GM20000 (cell line): ENCODE measurements at regions not wholly inside any gene's neighbourhood (a gene's known extent, or its start where the extent isn't known, plus 50 kb on each side); places are given as distances from the start of the nearest gene placed in this dataset.

ENCODE experiments used
- DNase-seq: peaks from one replicate; pipeline ENCODE4 v3.0.0; 2012; ENCODE audit warnings: low spot score
- CTCF ChIP-seq: IDR thresholded peaks from 2 replicates; pipeline ENCODE4 v1.5.1; 2012; ENCODE audit warnings: mild to moderate bottlenecking, control low read depth; ENCODE audit errors: extremely low read depth, missing control alignments

GRCh38 chr6:4564801-4565271 is 211.4 kb upstream of the CDYL start:
- no peak for TF ChIP-seq CTCF
- no peak for DNase-seq

DNA sequence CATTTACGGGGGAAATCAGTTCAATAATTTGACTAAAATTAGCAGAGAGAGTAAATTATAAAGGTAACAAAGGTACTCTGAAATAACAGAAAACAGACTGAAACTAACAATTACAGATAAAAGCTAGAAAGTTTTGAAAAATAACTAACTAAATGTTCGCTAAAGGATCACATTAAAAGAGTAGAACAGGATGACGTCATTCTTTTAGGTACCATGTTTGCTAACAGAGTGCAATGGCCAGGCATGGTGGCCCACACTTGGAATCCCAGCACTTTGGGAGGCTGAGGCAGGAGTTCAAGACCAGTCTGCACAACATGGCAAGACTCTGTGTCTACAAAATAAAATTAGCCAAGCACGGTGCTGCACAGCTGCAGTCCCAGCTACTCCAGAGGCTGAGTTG is 212.3 kb upstream of the CDYL start:
- TF ChIP-seq CTCF: no peak

DNA sequence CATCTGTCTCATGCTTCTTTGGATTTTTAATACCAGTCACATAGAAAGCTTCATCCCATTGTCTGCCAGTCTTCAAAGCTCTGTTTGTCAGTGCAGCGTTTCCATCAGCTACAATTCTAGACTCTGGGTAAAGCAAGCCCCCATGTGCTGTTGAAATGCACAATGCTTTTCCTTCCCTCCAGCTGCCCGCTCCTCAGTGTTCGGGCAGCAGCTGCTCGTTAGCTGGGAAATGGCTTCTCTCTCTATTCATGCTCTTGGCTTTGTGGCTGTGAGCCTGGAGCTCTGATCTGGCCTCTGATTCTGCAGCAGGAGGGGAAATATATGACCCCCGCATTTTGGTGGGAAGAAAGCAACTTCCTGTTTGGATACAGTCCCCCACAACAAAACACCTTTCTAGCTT is 213.0 kb upstream of the CDYL start:
- TF ChIP-seq CTCF: no peak
- DNase-seq: no peak

More for the DNA sequence above, 212.3 kb upstream of the CDYL start:
- no peak for DNase-seq

DNA sequence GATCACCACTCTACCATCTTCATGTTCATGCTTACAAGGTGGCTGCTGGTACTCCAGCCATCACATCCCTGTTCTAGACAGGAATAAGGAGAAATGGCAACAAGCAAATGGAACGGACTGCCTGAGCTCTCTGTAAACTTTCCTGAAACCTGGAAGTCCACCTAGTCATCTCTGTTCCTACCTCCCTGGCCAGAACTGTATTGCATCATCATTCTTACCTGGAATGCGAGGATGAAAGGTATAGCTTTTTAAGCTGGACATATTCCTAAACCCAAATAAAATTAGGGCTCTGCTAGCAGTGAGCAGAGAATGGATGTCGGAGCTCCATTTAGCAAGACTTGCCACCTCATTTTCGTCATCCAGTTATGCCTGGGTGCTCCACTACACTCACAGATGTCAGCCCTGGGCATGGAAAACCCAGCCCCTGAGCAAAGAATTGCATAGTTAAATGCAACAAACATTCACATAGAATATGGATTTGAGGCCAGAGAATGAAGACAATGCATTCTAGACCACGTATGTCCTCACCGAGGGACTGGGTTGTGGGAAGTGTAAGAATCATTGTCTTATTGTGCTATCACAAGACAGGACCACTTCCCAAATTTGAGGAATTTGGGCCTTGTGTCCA is 214.3 kb upstream of the CDYL start:
- no peak for DNase-seq
- no peak for TF ChIP-seq CTCF

DNA sequence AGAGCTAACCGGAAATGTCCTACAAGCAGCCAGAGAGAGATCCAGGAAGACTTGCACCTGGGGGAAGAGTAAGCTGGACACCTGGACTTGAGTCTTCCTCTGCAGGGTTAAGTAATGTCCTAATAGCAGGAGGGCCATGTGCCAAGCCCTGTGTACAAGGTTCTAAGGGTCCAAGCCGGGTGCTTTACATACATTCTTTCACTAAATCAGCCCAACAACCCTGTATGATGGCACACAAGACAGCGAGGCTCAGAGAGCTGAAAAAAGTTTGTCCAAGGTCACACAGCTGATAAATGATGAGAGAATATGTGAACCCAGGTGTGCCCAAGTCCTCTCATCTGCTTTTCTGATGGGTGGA is 215.1 kb upstream of the CDYL start:
- DNase-seq: no peak
- TF ChIP-seq CTCF: no peak

DNA sequence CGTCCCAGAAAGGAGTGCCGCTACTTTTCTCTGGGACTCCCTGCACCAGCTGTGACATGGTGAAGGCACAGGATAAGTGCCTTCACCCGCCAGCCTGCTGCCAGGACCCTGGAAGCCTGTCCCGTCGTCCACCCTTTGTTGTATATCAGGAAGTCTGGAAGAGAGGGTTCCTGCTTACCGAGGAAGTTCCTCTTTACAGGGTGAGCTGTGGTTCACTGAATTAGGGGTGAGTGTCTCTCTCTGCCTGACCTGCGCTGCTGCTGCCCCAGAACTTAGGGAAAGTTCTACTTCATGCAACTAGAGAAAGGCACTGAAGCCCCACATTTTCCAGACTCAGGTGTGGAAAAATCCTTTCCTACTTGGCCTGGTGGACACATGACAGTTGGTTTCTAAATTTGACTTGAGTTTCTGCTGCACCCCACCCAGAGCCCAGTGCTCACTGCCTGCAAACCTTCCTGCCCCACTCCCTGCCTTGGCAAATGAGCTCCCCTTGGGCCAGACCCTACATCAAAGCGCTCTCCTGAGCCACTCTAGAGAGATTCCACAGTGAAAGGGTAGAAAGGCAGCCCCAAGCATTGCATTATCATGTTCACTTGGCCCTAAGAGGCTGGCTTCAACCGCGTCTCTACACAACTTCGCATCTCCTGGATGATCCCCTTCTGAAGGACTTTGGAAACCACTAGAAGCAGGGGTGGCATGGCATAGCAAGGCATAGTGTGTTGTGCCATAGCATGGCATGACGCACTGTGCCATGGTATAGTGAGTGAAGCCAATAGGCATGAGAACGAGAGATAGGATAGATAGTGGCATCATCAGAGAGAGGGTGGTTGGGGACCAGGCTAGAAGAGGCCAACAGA is 215.8 kb upstream of the CDYL start:
- no peak for DNase-seq
- no peak for TF ChIP-seq CTCF

GRCh38 chr6:4559281-4559875 is 216.8 kb upstream of the CDYL start:
- no peak for TF ChIP-seq CTCF
- no peak for DNase-seq
